ENCODE measurements at regions not wholly inside any gene's neighbourhood (a gene's known extent, or its start where the extent isn't known, plus 50 kb on each side); places are given as distances from the start of the nearest gene placed in this dataset.

DNA sequence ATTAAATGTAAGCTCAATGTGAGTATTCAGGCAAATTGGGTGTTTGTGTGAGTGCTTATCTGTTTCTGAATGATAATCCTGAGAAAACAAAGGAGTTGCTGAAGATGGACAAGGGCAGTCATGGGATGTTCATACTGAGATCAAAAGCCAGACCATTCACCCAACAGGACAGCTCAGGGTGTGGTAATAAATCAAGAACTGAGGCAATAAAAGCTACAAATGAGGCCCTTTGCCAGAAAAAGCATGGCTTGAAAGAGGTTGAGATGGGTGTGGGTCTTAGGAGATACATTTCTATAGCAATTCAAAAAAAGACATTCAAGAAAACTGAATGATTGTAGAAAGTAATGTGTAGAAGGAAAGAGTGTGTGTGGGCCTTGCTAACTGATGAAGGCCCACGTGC lies 425.8 kb upstream of the BOD1L1 start:
- POLR2A ChIA-PET (ENCODE audit: unreplicated experiment): no interaction called here
- H3K27ac ChIP-seq: no peak overlapping the region
- TF ChIP-seq CTCF (conservative IDR thresholded peaks at IDR 0.05) (no peak), EZH2 (IDR thresholded peaks at IDR 0.05; ENCODE audit: low read depth) (no peak)

DNA sequence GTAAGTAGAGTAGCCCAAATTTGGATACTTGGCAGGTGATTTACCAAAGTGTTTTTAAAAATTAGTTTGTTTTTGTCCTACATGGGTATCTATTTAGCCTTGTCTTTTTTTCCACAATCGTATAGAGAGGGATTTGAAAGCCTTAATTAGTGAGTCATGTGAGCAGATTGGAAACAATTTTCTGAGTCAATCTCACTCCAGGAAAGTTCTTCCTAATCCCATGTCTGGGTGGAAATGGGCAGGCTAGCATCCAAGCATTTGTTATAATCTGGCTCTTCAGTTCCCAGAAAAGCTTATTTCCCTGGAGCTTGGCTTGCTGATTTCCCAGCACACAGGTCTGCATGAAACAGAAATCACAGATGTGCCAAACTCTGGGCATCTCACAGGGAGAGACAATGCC lies 426.9 kb upstream of the BOD1L1 start:
- Histone ChIP-seq H3K4me2 (no peak overlapping the region), H3K9me2 (ENCODE audit: insufficient read depth) (no peaks in the 10 kb centered on the region), H3K9me3 (ENCODE audit: insufficient read depth, low read depth) (no peaks in the 10 kb centered on the region), H3K27me3 (ENCODE audit: insufficient read depth, low read depth) (no peaks in the 10 kb centered on the region), H3F3A (ENCODE audit: insufficient read depth, low read depth) (no peaks in the 10 kb centered on the region), H2AFZ (no peak overlapping the region), H3K4me1 (replicated peaks; ENCODE audit: insufficient read depth) (no peaks in the 10 kb centered on the region), H3K36me3 (ENCODE audit: low read depth) (no peaks in the 10 kb centered on the region), H3K27ac (no peak overlapping the region), H3K79me2 (ENCODE audit: low read depth) (no peaks in the 10 kb centered on the region), H4K20me1 (ENCODE audit: insufficient read depth) (no peaks in the 10 kb centered on the region), H3K4me3 (no peak overlapping the region)
- CTCF ChIA-PET: no interaction called here
- no peak for DNase-seq
- no TSS peak for BruUV-seq (replicated peaks)
- POLR2A ChIA-PET (ENCODE audit: unreplicated experiment): no interaction called here
- no peak for TF ChIP-seq EZH2 (IDR thresholded peaks at IDR 0.05; ENCODE audit: low read depth)
- TF ChIP-seq CTCF (conservative IDR thresholded peaks at IDR 0.05): no peak
- intact Hi-C loops (cut with micrococcal nuclease; ENCODE audit: unreplicated experiment): no loop called here

More for the DNA sequence above, 425.8 kb upstream of the BOD1L1 start:
- Histone ChIP-seq H2AFZ (no peak overlapping the region), H3K4me3 (no peak overlapping the region), H3K4me1 (replicated peaks; ENCODE audit: insufficient read depth) (no peaks in the 10 kb centered on the region), H3K9me2 (ENCODE audit: insufficient read depth) (no peaks in the 10 kb centered on the region), H3F3A (ENCODE audit: insufficient read depth, low read depth) (no peaks in the 10 kb centered on the region), H3K27me3 (ENCODE audit: insufficient read depth, low read depth) (no peaks in the 10 kb centered on the region), H3K79me2 (ENCODE audit: low read depth) (no peaks in the 10 kb centered on the region), H4K20me1 (ENCODE audit: insufficient read depth) (no peaks in the 10 kb centered on the region), H3K9me3 (ENCODE audit: insufficient read depth, low read depth) (no peaks in the 10 kb centered on the region), H3K36me3 (ENCODE audit: low read depth) (no peaks in the 10 kb centered on the region), H3K4me2 (no peak overlapping the region)
- no peak for DNase-seq
- CTCF ChIA-PET: no interaction called here
- intact Hi-C loops (cut with micrococcal nuclease; ENCODE audit: unreplicated experiment): no loop called here
- BruUV-seq (replicated peaks): no TSS peak

GRCh38 chr4:14059006-14059405 lies 431.5 kb upstream of the BOD1L1 start:
- H3F3A ChIP-seq (ENCODE audit: insufficient read depth, low read depth): no peaks in the 10 kb centered on the region
- H3K9me3 ChIP-seq (ENCODE audit: insufficient read depth, low read depth): no peaks in the 10 kb centered on the region
- H3K9me2 ChIP-seq (ENCODE audit: insufficient read depth): no peaks in the 10 kb centered on the region
- BruUV-seq (replicated peaks): no TSS peak
- POLR2A ChIA-PET (ENCODE audit: unreplicated experiment): no interaction called here
- H3K36me3 ChIP-seq (ENCODE audit: low read depth): no peaks in the 10 kb centered on the region
- no peak overlapping the region for H2AFZ ChIP-seq
- TF ChIP-seq CTCF (conservative IDR thresholded peaks at IDR 0.05) (no peak), EZH2 (IDR thresholded peaks at IDR 0.05; ENCODE audit: low read depth) (no peak)
- no peak overlapping the region for H3K4me2 ChIP-seq
- no peaks in the 10 kb centered on the region for H3K79me2 ChIP-seq (ENCODE audit: low read depth)
- H3K4me1 ChIP-seq (replicated peaks; ENCODE audit: insufficient read depth): no peaks in the 10 kb centered on the region
- intact Hi-C loops (cut with micrococcal nuclease; ENCODE audit: unreplicated experiment): no loop called here
- H3K27ac ChIP-seq: no peak overlapping the region
- CTCF ChIA-PET: no interaction called here
- H4K20me1 ChIP-seq (ENCODE audit: insufficient read depth): no peaks in the 10 kb centered on the region
- H3K27me3 ChIP-seq (ENCODE audit: insufficient read depth, low read depth): no peaks in the 10 kb centered on the region
- no peak overlapping the region for H3K4me3 ChIP-seq
- no peak for DNase-seq
